Pons (tissue), 1 donor: ENCODE measurements at regions not wholly inside any gene's neighbourhood (a gene's known extent, or its start where the extent isn't known, plus 50 kb on each side); places are given as distances from the start of the nearest gene placed in this dataset.
"Not testable (repeated sequence)": the region's sequence is repeated elsewhere in the genome, so short reads cannot be mapped to it uniquely, and the experiment has no call there.

Source experiments
- DNase-seq: peaks from one replicate; pipeline ENCODE4 v3.0.0-alpha.2; 2016; ENCODE audit warnings: low spot score

GRCh38 chr9:25261445-25261844 is 416.8 kb downstream of the TUSC1 start:
- no peak for DNase-seq

- no peak for DNase-seq
Observed at GRCh38 chr9:25260046-25260445, 418.2 kb downstream of the TUSC1 start.

GRCh38 chr9:25255216-25255615 is 423.0 kb downstream of the TUSC1 start:
- DNase-seq, result no peak

- DNase-seq, result no peak
Observed at GRCh38 chr9:25254051-25254450, 424.2 kb downstream of the TUSC1 start.

GRCh38 chr9:25241421-25241820 is 436.8 kb downstream of the TUSC1 start:
- no peak for DNase-seq

GRCh38 chr9:25226901-25227686 is 451.1 kb downstream of the TUSC1 start:
- DNase-seq, result no peak

- DNase-seq, result no peak
Observed at GRCh38 chr9:25225938-25226760, 452.1 kb downstream of the TUSC1 start.

GRCh38 chr9:25224996-25225395 is 453.2 kb downstream of the TUSC1 start:
- no peak for DNase-seq

- DNase-seq, result no peak
Observed at GRCh38 chr9:25224309-25224708, 453.9 kb downstream of the TUSC1 start.

GRCh38 chr9:25212361-25212760 is 465.9 kb downstream of the TUSC1 start:
- no peak for DNase-seq

- no peak for DNase-seq
Observed at GRCh38 chr9:25207402-25208195, 470.6 kb downstream of the TUSC1 start.

- no peak for DNase-seq
Observed at GRCh38 chr9:25206027-25206426, 472.2 kb downstream of the TUSC1 start.

- DNase-seq, result no peak
Observed at GRCh38 chr9:25205285-25205684, 473.0 kb downstream of the TUSC1 start.

- DNase-seq, result no peak
Observed at GRCh38 chr9:25177858-25178257, 500.4 kb downstream of the TUSC1 start.

GRCh38 chr9:25129537-25129936 is 548.7 kb downstream of the TUSC1 start:
- DNase-seq, result no peak

GRCh38 chr9:25121811-25122210 is 556.4 kb downstream of the TUSC1 start:
- DNase-seq, result no peak

GRCh38 chr9:25119041-25119440 is 559.2 kb downstream of the TUSC1 start:
- DNase-seq, result no peak

GRCh38 chr9:25117791-25118190 is 560.5 kb downstream of the TUSC1 start:
- no peak for DNase-seq

GRCh38 chr9:25102204-25102603 is 556.5 kb upstream of the IZUMO3 start:
- DNase-seq, result not testable (repeated sequence)

- DNase-seq, result no peak
Observed at GRCh38 chr9:25094518-25094917, 548.8 kb upstream of the IZUMO3 start.

GRCh38 chr9:25078202-25078601 is 532.5 kb upstream of the IZUMO3 start:
- DNase-seq, result no peak

GRCh38 chr9:25048098-25048724 is 502.5 kb upstream of the IZUMO3 start:
- DNase-seq, result no peak
